Choroid plexus epithelial cell (primary cell): ENCODE measurements at regions not wholly inside any gene's neighbourhood (a gene's known extent, or its start where the extent isn't known, plus 50 kb on each side); places are given as distances from the start of the nearest gene placed in this dataset.

Experiments
- DNase-seq: peaks from one replicate; pipeline ENCODE4 v3.0.0-alpha.2; 2010; ENCODE audit warnings: low read depth
- H3K4me3 ChIP-seq: 2 replicates; pipeline ENCODE4 v1.5.1; 2011; ENCODE audit warnings: low read depth, mild to moderate bottlenecking, control low read depth, low read length, moderate library complexity
- TF ChIP-seq, protein P1 (sequence below): conservative IDR thresholded peaks from 2 replicates; pipeline ENCODE4 v1.5.1; 2011; ENCODE audit warnings: low read depth, mild to moderate bottlenecking, control low read depth, inconsistent platforms, low read length, moderate library complexity

DNA sequence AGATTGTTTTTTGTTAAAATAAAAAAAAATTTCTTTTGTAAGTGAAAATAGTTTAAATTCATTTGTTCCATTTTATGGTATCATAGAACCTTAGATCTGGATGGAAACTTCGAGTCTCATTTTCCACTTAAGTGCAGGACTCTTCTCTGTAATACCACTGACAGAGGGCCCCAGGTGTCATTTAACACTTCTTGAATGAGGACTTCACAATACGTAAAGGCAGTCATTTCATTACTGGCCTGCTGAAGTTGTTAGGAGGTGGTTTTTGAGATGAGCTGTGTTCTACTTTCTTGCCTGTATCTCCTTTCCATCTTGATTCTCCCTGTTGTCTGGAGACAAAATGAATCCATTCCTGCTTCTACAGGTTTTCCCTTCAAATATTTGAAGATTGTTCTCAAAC, 455.3 kb downstream of the DMRT2 start:
- no peak for DNase-seq

DNA sequence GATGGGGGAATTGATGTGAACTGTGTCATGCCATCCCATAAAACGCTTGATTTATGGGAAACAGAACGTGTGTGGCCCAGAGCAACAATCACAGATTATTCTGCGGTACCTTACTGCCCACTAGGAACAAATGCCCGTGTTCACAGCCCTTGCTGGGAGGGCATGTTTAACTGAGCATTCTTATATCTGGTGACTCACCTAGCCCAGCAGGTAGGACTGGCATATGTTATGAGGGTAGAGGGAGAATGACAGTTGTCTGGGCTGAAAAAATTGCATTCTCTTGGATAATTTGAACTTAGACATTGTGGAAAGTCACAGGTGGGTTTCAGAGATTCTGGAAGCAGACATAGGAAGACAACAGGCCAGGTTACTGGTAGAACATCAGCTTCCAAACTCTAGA, 460.6 kb downstream of the DMRT2 start:
- TF ChIP-seq, protein P1, sequence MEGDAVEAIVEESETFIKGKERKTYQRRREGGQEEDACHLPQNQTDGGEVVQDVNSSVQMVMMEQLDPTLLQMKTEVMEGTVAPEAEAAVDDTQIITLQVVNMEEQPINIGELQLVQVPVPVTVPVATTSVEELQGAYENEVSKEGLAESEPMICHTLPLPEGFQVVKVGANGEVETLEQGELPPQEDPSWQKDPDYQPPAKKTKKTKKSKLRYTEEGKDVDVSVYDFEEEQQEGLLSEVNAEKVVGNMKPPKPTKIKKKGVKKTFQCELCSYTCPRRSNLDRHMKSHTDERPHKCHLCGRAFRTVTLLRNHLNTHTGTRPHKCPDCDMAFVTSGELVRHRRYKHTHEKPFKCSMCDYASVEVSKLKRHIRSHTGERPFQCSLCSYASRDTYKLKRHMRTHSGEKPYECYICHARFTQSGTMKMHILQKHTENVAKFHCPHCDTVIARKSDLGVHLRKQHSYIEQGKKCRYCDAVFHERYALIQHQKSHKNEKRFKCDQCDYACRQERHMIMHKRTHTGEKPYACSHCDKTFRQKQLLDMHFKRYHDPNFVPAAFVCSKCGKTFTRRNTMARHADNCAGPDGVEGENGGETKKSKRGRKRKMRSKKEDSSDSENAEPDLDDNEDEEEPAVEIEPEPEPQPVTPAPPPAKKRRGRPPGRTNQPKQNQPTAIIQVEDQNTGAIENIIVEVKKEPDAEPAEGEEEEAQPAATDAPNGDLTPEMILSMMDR = no peak
- no peak for DNase-seq
- no peak overlapping the region for H3K4me3 ChIP-seq

More for the DNA sequence above, 455.3 kb downstream of the DMRT2 start:
- no peak overlapping the region for H3K4me3 ChIP-seq
- TF ChIP-seq, protein P1 = no peak

DNA sequence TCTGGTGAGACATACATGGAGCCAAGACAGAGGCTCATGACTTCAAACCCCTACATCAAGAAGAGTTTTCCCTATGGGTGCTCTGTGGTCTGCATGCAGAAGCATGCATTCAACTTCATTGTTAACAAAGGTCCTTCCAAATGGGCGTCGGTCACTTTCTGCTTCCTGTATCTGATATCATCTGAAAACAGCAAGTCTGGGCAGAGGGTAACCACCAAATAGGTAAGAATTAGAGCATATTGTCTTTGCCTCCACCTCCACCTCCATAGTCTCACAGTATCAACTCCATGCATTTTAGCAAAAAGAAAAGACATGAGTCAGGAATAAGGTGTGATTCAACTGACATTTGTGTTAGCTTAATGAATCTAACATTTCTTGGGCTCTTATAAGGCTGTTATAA, 462.9 kb downstream of the DMRT2 start:
- TF ChIP-seq, protein P1 = no peak
- DNase-seq = no peak
- H3K4me3 ChIP-seq = no peak overlapping the region

DNA sequence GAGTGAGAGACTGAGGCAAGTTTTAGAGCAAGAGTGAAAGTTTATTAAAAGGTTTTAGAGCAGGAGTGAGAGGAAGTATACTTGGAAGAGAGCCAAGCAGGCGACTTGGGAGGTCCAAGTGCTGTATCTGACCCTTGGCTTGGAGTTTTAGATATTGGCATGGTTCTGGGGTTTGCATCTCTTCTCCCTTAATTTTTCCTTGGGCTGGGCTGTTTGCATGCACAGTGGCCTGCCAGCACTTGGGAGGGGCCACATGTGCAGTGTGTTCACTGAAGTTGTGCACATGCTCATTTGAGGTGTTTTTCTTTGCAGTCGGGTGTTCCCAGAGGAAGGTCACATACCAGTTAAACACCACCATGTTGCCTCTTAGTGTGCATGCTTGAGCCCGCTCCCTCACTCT, 464.1 kb downstream of the DMRT2 start:
- no peak for DNase-seq

DNA sequence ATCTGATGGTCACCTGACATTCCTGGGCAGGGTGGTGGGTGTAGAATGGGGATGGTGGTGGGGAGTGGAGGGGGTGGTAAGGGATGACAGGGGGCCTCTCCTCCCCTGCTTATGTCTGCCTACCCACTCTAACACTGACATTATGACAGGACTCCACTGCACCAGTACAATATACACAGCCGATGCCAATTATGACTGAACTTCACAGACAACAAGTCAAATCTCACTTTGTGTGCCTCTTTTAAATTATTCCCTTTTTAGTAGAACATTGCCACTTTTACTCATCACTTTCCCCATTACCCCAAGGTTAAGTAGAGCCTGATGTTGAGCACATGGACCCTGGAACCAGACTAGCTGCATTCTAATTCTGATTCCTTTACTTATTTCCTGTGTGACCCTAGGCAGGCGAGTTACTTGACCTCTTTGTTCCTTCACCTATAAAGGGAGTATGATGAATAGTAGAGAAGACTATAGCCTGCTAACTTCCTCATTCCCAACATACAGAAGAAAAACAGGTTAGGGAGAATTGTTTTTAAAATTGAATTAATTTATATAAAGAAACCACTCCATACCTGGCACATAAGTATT, 464.7 kb downstream of the DMRT2 start:
- TF ChIP-seq, protein P1 = no peak
- DNase-seq = no peak
- no peak overlapping the region for H3K4me3 ChIP-seq

More for the DNA sequence above, 464.1 kb downstream of the DMRT2 start:
- TF ChIP-seq, protein P1 = no peak
- no peak overlapping the region for H3K4me3 ChIP-seq

DNA sequence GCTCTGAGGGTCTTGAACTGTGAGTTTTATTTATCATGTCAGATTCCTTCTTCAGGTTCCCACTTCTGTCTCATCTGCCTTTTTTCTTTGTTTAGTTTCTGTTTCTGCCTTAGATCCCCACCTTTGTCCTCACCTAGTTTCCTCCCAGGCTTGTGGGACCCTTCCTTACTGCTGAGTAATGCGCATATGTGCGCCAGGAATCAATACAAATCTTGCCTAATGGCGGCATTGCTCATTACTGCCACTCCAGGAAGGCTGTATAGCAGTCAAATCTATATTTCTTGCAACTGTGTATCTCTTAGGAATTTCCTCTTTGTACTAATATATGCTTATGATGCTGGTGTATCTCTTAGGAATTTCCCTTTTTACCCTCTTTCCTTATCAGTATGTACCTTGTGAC, 465.4 kb downstream of the DMRT2 start:
- TF ChIP-seq, protein P1 = no peak
- DNase-seq = no peak
- H3K4me3 ChIP-seq = no peak overlapping the region

DNA sequence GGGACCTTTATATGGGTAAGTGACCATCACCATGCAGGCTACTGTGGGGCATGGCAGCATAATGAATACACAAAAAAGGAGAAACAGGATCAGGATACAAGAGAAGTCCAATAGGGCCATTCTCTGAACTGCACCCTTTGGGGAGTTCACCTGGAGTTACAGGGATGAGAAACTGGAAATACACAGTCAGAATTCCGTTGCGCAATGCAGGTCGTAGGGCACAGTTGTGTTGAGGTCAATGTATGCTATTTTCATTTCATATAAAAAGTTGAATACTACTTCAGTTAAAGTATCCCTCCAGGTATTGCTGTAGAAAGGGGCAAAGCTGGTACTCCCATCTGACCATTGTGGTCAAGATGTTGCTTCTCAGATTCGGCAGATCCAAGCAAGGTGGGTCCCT, 471.4 kb downstream of the DMRT2 start:
- TF ChIP-seq, protein P1 = no peak
- H3K4me3 ChIP-seq = no peak overlapping the region
- DNase-seq = no peak
